Stimulated activated CD4-positive, alpha-beta T cell treated with anti-CD3 and anti-CD28 coated beads, Interleukin-4, amount 100 ng/mL, for 48 hours (primary cell): ENCODE measurements at regions not wholly inside any gene's neighbourhood (a gene's known extent, or its start where the extent isn't known, plus 50 kb on each side); places are given as distances from the start of the nearest gene placed in this dataset.

Experiments
- DNase-seq, 2 donors: peaks; one replicate each; pipeline ENCODE4 v3.0.0-alpha.2; 2020; ENCODE audit warnings: low read depth in 2 of 2

- no peak for DNase-seq
Observed at GRCh38 chr9:99750526-99750925, 71.2 kb upstream of the NR4A3 start.

- no peak for DNase-seq
Observed at GRCh38 chr9:99752417-99753109, 69.1 kb upstream of the NR4A3 start.

GRCh38 chr9:99753436-99753835 lies 68.2 kb upstream of the NR4A3 start:
- DNase-seq: no peak

GRCh38 chr9:99760421-99760820 lies 61.3 kb upstream of the NR4A3 start:
- no peak for DNase-seq

GRCh38 chr9:99762470-99762869 lies 59.2 kb upstream of the NR4A3 start:
- no peak for DNase-seq
